K562 (cell line): ENCODE measurements at regions not wholly inside any gene's neighbourhood (a gene's known extent, or its start where the extent isn't known, plus 50 kb on each side); places are given as distances from the start of the nearest gene placed in this dataset.

Source experiments
- ATAC-seq: fragments of 200-7000 bp; cut with Tn5 transposase; 3 replicates; pipeline ENCODE4 v1.9.1; 2020; ENCODE audit warnings: moderate library complexity
- BruUV-seq: library from RNA; stranded (reverse); fragments of 400-500 nt; replicated peaks from 2 replicates; lab custom pipeline; 2021; lab: Mats Ljungman, UMichigan
- CTCF ChIA-PET: fragments of 300-600 bp; formaldehyde crosslinking; extraction: SDS; loops from one replicate; lab custom pipeline; 2021; ENCODE audit warnings: low intra/inter-chr PET ratio; lab: Yijun Ruan, JAX
- POLR2A ChIA-PET: fragments of 300-600, 350-650 bp; sonication (Branson Sonifier 250); formaldehyde crosslinking; extraction: SDS; loops from one replicate; lab custom pipeline; 2021; ENCODE audit warnings: antibody characterized with exemption, inconsistent platforms; lab: Yijun Ruan, JAX
- DNase-seq, 4 experiments: peaks; one replicate each; pipeline versions ENCODE4 v3.0.0 to v3.0.0-alpha.2; 2011 to 2018; ENCODE audit warnings: low spot score in 3 of 4, mixed read lengths in 3 of 4; ENCODE audit errors: extremely low read depth in 1 of 4
- FAIRE-seq: peaks from 2 replicates; lab custom pipeline; 2011; peaks lifted over from hg19 to GRCh38; lab: Jason Lieb, UNC
- H2AFZ ChIP-seq: 2 replicates; pipeline ENCODE4 v1.6.0; 2011; ENCODE audit warnings: low read depth, low read length, control low read depth, inconsistent platforms
- H3K27ac ChIP-seq: fragments of 200-600 bp; 3 replicates; pipeline ENCODE4 v1.8.0; 2011; ENCODE audit warnings: low read depth, mild to moderate bottlenecking, control low read depth, inconsistent platforms, low read length, moderate library complexity, mixed read lengths; ENCODE audit errors: extremely low read depth
- H3K27me3 ChIP-seq, 2 experiments: fragments of 300-600 bp in 1 of 2; 2 replicates in 1 of 2; 3 replicates in 1 of 2; pipeline versions ENCODE4 v1.6.0 to v1.8.0; 2011; ENCODE audit warnings: inconsistent platforms in 2 of 2, low read length in 2 of 2, mild to moderate bottlenecking in 1 of 2, mixed read lengths in 1 of 2, moderate library complexity in 1 of 2; ENCODE audit not compliant: control insufficient read depth in 2 of 2, insufficient read depth in 2 of 2
- H3K36me3 ChIP-seq: fragments of 300-600 bp; 3 replicates; pipeline ENCODE4 v1.8.0; 2011; ENCODE audit warnings: mild to moderate bottlenecking, low read length, inconsistent platforms; ENCODE audit not compliant: control insufficient read depth, insufficient read depth
- H3K4me1 ChIP-seq, 2 experiments: fragments of 200-600 bp in 1 of 2; replicated peaks in 1 of 2; 2 replicates in 1 of 2; 3 replicates in 1 of 2; pipeline versions ENCODE4 v1.5.1 to v1.8.0; 2011; ENCODE audit warnings: inconsistent platforms in 2 of 2, low read length in 2 of 2, mild to moderate bottlenecking in 1 of 2, mixed read lengths in 1 of 2, moderate library complexity in 1 of 2; ENCODE audit not compliant: control insufficient read depth in 2 of 2, insufficient read depth in 2 of 2
- H3K4me2 ChIP-seq: 2 replicates; pipeline ENCODE4 v1.6.1; 2011; ENCODE audit warnings: low read length, control low read depth, inconsistent platforms, mixed read lengths; ENCODE audit not compliant: insufficient read depth
- H3K4me3 ChIP-seq: fragments of 200-600 bp; sonication (generic), shearing (Covaris generic); 2 replicates; pipeline ENCODE4 v1.5.1; 2016; ENCODE audit warnings: control low read depth, inconsistent platforms
- H3K79me2 ChIP-seq: fragments of 200-600 bp; 3 replicates; pipeline ENCODE4 v1.8.0; 2011; ENCODE audit warnings: low read length, inconsistent platforms; ENCODE audit not compliant: control insufficient read depth, insufficient read depth
- H3K9ac ChIP-seq, 2 experiments: 2 replicates each; pipeline versions ENCODE4 v1.6.0 to v1.6.1; 2011; ENCODE audit warnings: low read depth in 2 of 2, low read length in 2 of 2, control low read depth in 1 of 2, inconsistent platforms in 1 of 2, mild to moderate bottlenecking in 1 of 2, mixed read lengths in 1 of 2; ENCODE audit not compliant: insufficient read depth in 1 of 2
- H3K9me1 ChIP-seq: one replicate; pipeline ENCODE4 v1.6.0; 2011; ENCODE audit warnings: inconsistent platforms, mild to moderate bottlenecking, low read length, moderate library complexity; ENCODE audit not compliant: control insufficient read depth, insufficient read depth
- H3K9me3 ChIP-seq: replicated peaks from 2 replicates; pipeline ENCODE4 v1.5.1; 2011; ENCODE audit warnings: low read depth, low read length, inconsistent platforms; ENCODE audit not compliant: control insufficient read depth, insufficient read depth
- H4K20me1 ChIP-seq: replicated peaks from 2 replicates; pipeline ENCODE4 v1.6.1; 2011; ENCODE audit warnings: low read length, inconsistent platforms, mixed read lengths; ENCODE audit not compliant: control insufficient read depth, insufficient read depth
- CXXC5 ChIP-seq: fragments of 250-450 bp; sonication (Bioruptor Pico); IDR thresholded peaks from 2 replicates; pipeline ENCODE4 v1.8.0; 2022; ENCODE audit warnings: inconsistent platforms, mild to moderate bottlenecking, moderate library complexity
- HNRNPH1 ChIP-seq: fragments of 200-400 bp; formaldehyde crosslinking; optimal IDR thresholded peaks from 2 replicates; pipeline ENCODE3; 2017; ENCODE audit warnings: low read depth, mild to moderate bottlenecking, low read length, moderate library complexity
- NR4A1 ChIP-seq, 2 experiments: fragments of 250-450 bp in 1 of 2; fragments of 450-650 bp in 1 of 2; sonication (Bioruptor Pico) in 1 of 2; IDR thresholded peaks; 2 replicates each; pipeline versions ENCODE4 v1.4.0 to v1.6.1; 2016 to 2020; ENCODE audit warnings: mild to moderate bottlenecking in 2 of 2, missing compliant biosample characterization in 1 of 2, missing genetic modification characterization in 1 of 2, moderate library complexity in 1 of 2
- SMARCB1 ChIP-seq: IDR thresholded peaks from 2 replicates; pipeline ENCODE4 v1.6.1; 2011; ENCODE audit warnings: improper control_type of control experiment, low read depth; ENCODE audit not compliant: insufficient read length
- ZNF134 ChIP-seq: fragments of 250-450 bp; sonication (Bioruptor Pico); conservative IDR thresholded peaks from 2 replicates; pipeline ENCODE4 v1.4.0; 2020
- ZNF696 ChIP-seq: fragments of 250-450 bp; sonication (Bioruptor Pico); conservative IDR thresholded peaks from 2 replicates; pipeline ENCODE4 v1.4.0; 2020; ENCODE audit warnings: mild to moderate bottlenecking, moderate library complexity
- ZNF780A ChIP-seq: fragments of 250-450 bp; sonication (Bioruptor Pico); IDR thresholded peaks from 2 replicates; pipeline ENCODE4 v1.5.0; 2021; ENCODE audit warnings: mild to moderate bottlenecking
- WGBS: fragments of 100-300 bp; shearing (Covaris generic); methylation state at CpG from one replicate; pipeline ENCODE4 v1.1.6; 2016; ENCODE audit warnings: low coverage, mixed read lengths; ENCODE audit not compliant: insufficient coverage; ENCODE audit errors: missing lambda C conversion rate; 5-methylcytosine and 5-hydroxymethylcytosine counted together
- in situ Hi-C: fragments of 300-500 bp; cut with MboI; formaldehyde crosslinking; loops from 4 replicates; pipeline ENCODE4 v1.15.0; 2018; ENCODE audit warnings: inconsistent platforms, mixed read lengths
- intact Hi-C: fragments of 100-400 bp; cut with micrococcal nuclease; formaldehyde crosslinking; loops from 2 replicates; pipeline ENCODE4 v1.14.2; 2022
- TF ChIP-seq, protein P1 (sequence below), 2 experiments: fragments of 150-350 bp in 1 of 2; IDR thresholded peaks; 2 replicates each; pipeline ENCODE4 v1.6.1; 2012 to 2016; ENCODE audit warnings: low read depth in 2 of 2, low read length in 2 of 2, mild to moderate bottlenecking in 1 of 2, moderate library complexity in 1 of 2

DNA sequence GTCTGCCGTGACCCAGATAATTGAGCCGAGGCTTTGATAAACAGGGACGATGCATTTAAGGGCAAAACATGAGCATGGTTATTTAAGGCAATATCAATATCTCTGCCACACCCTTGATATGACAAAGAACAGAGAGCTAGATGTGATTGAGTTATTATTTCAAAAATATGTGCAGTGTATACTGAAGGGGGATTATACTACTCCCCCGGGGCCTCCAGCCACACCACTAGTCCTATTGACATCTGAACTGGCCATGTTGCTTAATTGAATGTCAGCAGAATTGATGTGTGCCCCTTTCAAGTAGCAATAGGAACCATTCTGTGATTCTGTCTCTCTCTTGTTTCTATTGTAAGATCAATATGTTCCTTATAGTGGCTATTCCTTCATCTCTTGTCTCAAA lies 794.8 kb upstream of the SEL1L start:
- Histone ChIP-seq H3K9ac (no peak overlapping the region), H4K20me1 (no peaks in the 10 kb centered on the region), H3K36me3 (no peaks in the 10 kb centered on the region), H3K27me3 (no peaks in the 10 kb centered on the region), H2AFZ (no peak overlapping the region), H3K27ac (no peak overlapping the region), H3K9me3 (no peaks in the 10 kb centered on the region), H3K9me1 (no peaks in the 10 kb centered on the region), H3K4me1 (no peaks in the 10 kb centered on the region), H3K4me2 (no peak overlapping the region), H3K4me3 (no peak overlapping the region), H3K79me2 (no peaks in the 10 kb centered on the region)
- TF ChIP-seq, protein P1, sequence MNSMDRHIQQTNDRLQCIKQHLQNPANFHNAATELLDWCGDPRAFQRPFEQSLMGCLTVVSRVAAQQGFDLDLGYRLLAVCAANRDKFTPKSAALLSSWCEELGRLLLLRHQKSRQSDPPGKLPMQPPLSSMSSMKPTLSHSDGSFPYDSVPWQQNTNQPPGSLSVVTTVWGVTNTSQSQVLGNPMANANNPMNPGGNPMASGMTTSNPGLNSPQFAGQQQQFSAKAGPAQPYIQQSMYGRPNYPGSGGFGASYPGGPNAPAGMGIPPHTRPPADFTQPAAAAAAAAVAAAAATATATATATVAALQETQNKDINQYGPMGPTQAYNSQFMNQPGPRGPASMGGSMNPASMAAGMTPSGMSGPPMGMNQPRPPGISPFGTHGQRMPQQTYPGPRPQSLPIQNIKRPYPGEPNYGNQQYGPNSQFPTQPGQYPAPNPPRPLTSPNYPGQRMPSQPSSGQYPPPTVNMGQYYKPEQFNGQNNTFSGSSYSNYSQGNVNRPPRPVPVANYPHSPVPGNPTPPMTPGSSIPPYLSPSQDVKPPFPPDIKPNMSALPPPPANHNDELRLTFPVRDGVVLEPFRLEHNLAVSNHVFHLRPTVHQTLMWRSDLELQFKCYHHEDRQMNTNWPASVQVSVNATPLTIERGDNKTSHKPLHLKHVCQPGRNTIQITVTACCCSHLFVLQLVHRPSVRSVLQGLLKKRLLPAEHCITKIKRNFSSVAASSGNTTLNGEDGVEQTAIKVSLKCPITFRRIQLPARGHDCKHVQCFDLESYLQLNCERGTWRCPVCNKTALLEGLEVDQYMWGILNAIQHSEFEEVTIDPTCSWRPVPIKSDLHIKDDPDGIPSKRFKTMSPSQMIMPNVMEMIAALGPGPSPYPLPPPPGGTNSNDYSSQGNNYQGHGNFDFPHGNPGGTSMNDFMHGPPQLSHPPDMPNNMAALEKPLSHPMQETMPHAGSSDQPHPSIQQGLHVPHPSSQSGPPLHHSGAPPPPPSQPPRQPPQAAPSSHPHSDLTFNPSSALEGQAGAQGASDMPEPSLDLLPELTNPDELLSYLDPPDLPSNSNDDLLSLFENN (IDR thresholded peaks at IDR 0.05; ENCODE audit: low read depth in 2 of 2, low read length in 2 of 2): no peak
- TF ChIP-seq SMARCB1: no peak
- no peak for TF ChIP-seq ZNF696 (CRISPR knock-in tag)
- TF ChIP-seq ZNF134: no peak
- no peak for TF ChIP-seq NR4A1 (CRISPR knock-in tag; IDR thresholded peaks at IDR 0.05)
- no peak for TF ChIP-seq NR4A1 (tag; IDR thresholded peaks at IDR 0.05)
- no peak for TF ChIP-seq CXXC5 (CRISPR knock-in tag)
- no peak for TF ChIP-seq HNRNPH1
- TF ChIP-seq ZNF780A (CRISPR knock-in tag): no peak
- ATAC-seq: no peak
- intact Hi-C loops (no loop called here), in situ Hi-C loops (no loop called here)
- DNase-seq: no peak
- BruUV-seq: no TSS peak
- ChIA-PET CTCF (no interaction called here), POLR2A (no interaction called here)
- no peak for FAIRE-seq
- WGBS: 0% methylated on average over 4 of the region's 4 CpGs
